Sigmoid colon (tissue), 6 donors: ENCODE measurements at regions not wholly inside any gene's neighbourhood (a gene's known extent, or its start where the extent isn't known, plus 50 kb on each side); places are given as distances from the start of the nearest gene placed in this dataset.
"Not testable (repeated sequence)": the region's sequence is repeated elsewhere in the genome, so short reads cannot be mapped to it uniquely, and the experiment has no call there.

ENCODE experiments used
- DNase-seq: peaks from one replicate; pipeline ENCODE4 v3.0.0-alpha.2; 2019
- H3K27ac ChIP-seq, 4 donors: fragments of 200-600 bp; sonication (generic); one replicate each; pipeline ENCODE4 v1.5.1; 2016 to 2019; ENCODE audit warnings: mild to moderate bottlenecking in 1 of 4
- H3K27me3 ChIP-seq, 3 donors: fragments of 200-600 bp; sonication (generic); one replicate each; pipeline ENCODE4 v1.5.1; 2019; ENCODE audit warnings: mild to moderate bottlenecking in 1 of 3
- H3K36me3 ChIP-seq, 4 donors: fragments of 200-600 bp; sonication (generic); one replicate each; pipeline ENCODE4 v1.5.1; 2016 to 2019
- H3K4me1 ChIP-seq, 4 donors: fragments of 200-600 bp; sonication (generic); one replicate each; pipeline ENCODE4 v1.5.1; 2017 to 2019
- H3K4me3 ChIP-seq, 4 donors: fragments of 200-600 bp; sonication (generic); one replicate each; pipeline ENCODE4 v1.5.1; 2017 to 2019; ENCODE audit warnings: mild to moderate bottlenecking in 2 of 4, moderate library complexity in 1 of 4
- H3K9me3 ChIP-seq, 4 donors: fragments of 200-600 bp in 3 of 4; sonication (generic) in 3 of 4; one replicate each; pipeline versions ENCODE4 v1.5.1 to v1.6.1; 2013 to 2019
- CTCF ChIP-seq, 4 experiments: fragments of 450-650 bp in 3 of 4; fragments of 200-600 bp in 1 of 4; IDR thresholded peaks; one replicate each; pipeline ENCODE4 v1.5.1; 2016 to 2019; ENCODE audit warnings: antibody characterized with exemption in 4 of 4, mild to moderate bottlenecking in 3 of 4, moderate library complexity in 2 of 4
- EP300 ChIP-seq, 4 donors: sonication (generic); formaldehyde crosslinking; IDR thresholded peaks; one replicate each; pipeline ENCODE4 v1.6.1; 2017; ENCODE audit warnings: antibody characterized with exemption in 4 of 4
- POLR2A ChIP-seq, 2 donors: fragments of 450-650 bp; IDR thresholded peaks; one replicate each; pipeline ENCODE4 v1.6.1; 2016; ENCODE audit warnings: antibody characterized with exemption in 2 of 2, mild to moderate bottlenecking in 2 of 2, moderate library complexity in 2 of 2
- POLR2AphosphoS5 ChIP-seq, 4 donors: sonication (generic); formaldehyde crosslinking; IDR thresholded peaks; one replicate each; pipeline ENCODE4 v1.6.1; 2017; ENCODE audit warnings: antibody characterized with exemption in 4 of 4
- WGBS, 2 donors: extraction: QIAGEN DNeasy Blood & Tissue Kit; methylation state at CpG; one replicate each; pipeline ENCODE4 v1.1.7; 2013; 5-methylcytosine and 5-hydroxymethylcytosine counted together
- intact Hi-C: fragments of 100-400 bp; cut with DNase I; formaldehyde crosslinking; loops from one replicate; pipeline ENCODE4 v1.15.1; 2023
- donor health status: healthy with polysubstance abuse.
- donor health status: healthy.

- DNase-seq: no peak
- TF ChIP-seq POLR2A (IDR thresholded peaks at IDR 0.05): no peak
- no peak for TF ChIP-seq CTCF (IDR thresholded peaks at IDR 0.05)
- TF ChIP-seq POLR2AphosphoS5 (IDR thresholded peaks at IDR 0.05): no peak
- no peak for TF ChIP-seq EP300 (IDR thresholded peaks at IDR 0.05)
- Histone ChIP-seq H3K27ac (no peak overlapping the region), H3K4me3 (no peak overlapping the region), H3K4me1 (no peaks in the 10 kb centered on the region), H3K9me3 (peaks cover 0 to 15% (median 0%) of the 10 kb centered on the region in 4 donors), H3K27me3 (peaks cover 0 to 36% (median 14%) of the 10 kb centered on the region in 3 donors), H3K36me3 (no peaks in the 10 kb centered on the region)
- WGBS, 2 donors: 53 to 56% methylated on average over 7 of the region's 7 CpGs
- intact Hi-C loops: no loop called here
Observed at GRCh38 chr21:8993943-8994639, 1527.3 kb upstream of the TPTE start.

GRCh38 chr21:8994640-8995511 lies 1526.5 kb upstream of the TPTE start:
- H3K27me3 ChIP-seq: peaks cover 0 to 36% (median 14%) of the 10 kb centered on the region in 3 donors
- 42 to 46% methylated on average over 7 of the region's 7 CpGs for WGBS, 2 donors
- H3K27ac ChIP-seq: no peak overlapping the region
- H3K9me3 ChIP-seq: peaks cover 0 to 11% (median 0%) of the 10 kb centered on the region in 4 donors
- no peaks in the 10 kb centered on the region for H3K4me1 ChIP-seq
- no peak for DNase-seq
- intact Hi-C loops: no loop called here
- no peaks in the 10 kb centered on the region for H3K36me3 ChIP-seq
- no peak overlapping the region for H3K4me3 ChIP-seq
- TF ChIP-seq POLR2A (IDR thresholded peaks at IDR 0.05) (no peak), EP300 (IDR thresholded peaks at IDR 0.05) (no peak)

GRCh38 chr21:8996487-8996968 lies 1524.9 kb upstream of the TPTE start:
- H3K27me3 ChIP-seq: peaks cover 0 to 32% (median 14%) of the 10 kb centered on the region in 3 donors
- H3K4me3 ChIP-seq, H3K36me3 ChIP-seq, H3K4me1 ChIP-seq, DNase-seq, intact Hi-C loops, H3K27ac ChIP-seq, H3K9me3 ChIP-seq: not testable (repeated sequence)
- 28 to 57% methylated on average over 1 of the region's 1 CpG for WGBS, 2 donors

GRCh38 chr21:8997011-8997440 lies 1524.4 kb upstream of the TPTE start:
- no peaks in the 10 kb centered on the region for H3K36me3 ChIP-seq
- 43 to 63% methylated on average over 1 of the region's 1 CpG for whole genome bisulfite sequencing, 2 donors
- H3K4me3 ChIP-seq: no peak overlapping the region
- intact Hi-C loops: no loop called here
- H3K27me3 ChIP-seq: peaks cover 0 to 27% (median 13%) of the 10 kb centered on the region in 3 donors
- H3K27ac ChIP-seq: no peak overlapping the region
- DNase-seq: no peak
- TF ChIP-seq EP300 (IDR thresholded peaks at IDR 0.05) (no peak), CTCF (IDR thresholded peaks at IDR 0.05) (no peak), POLR2A (IDR thresholded peaks at IDR 0.05) (no peak), POLR2AphosphoS5 (IDR thresholded peaks at IDR 0.05) (no peak)
- H3K4me1 ChIP-seq: no peaks in the 10 kb centered on the region
- H3K9me3 ChIP-seq: peaks cover 0 to 3% (median 0%) of the 10 kb centered on the region in 4 donors

- H3K36me3 ChIP-seq, DNase-seq, H3K4me1 ChIP-seq, H3K27ac ChIP-seq, intact Hi-C loops, H3K9me3 ChIP-seq, H3K4me3 ChIP-seq: not testable (repeated sequence)
- 44 to 52% methylated on average over 4 of the region's 4 CpGs for WGBS, 2 donors
- peaks cover 0 to 20% (median 9%) of the 10 kb centered on the region in 3 donors for H3K27me3 ChIP-seq
Observed at GRCh38 chr21:8997443-8998390, 1523.7 kb upstream of the TPTE start.

- WGBS, 2 donors: 46 to 80% methylated on average over 1 of the region's 1 CpG
- H3K4me3 ChIP-seq, H3K4me1 ChIP-seq, H3K27ac ChIP-seq, H3K9me3 ChIP-seq, intact Hi-C loops, H3K36me3 ChIP-seq, DNase-seq: not testable (repeated sequence)
- H3K27me3 ChIP-seq: peaks cover 0 to 13% (median 5%) of the 10 kb centered on the region in 3 donors
Observed at GRCh38 chr21:8998480-8998879, 1522.9 kb upstream of the TPTE start.
